PC-3 (cell line): ENCODE measurements at regions not wholly inside any gene's neighbourhood (a gene's known extent, or its start where the extent isn't known, plus 50 kb on each side); places are given as distances from the start of the nearest gene placed in this dataset.

ENCODE experiments used
- ATAC-seq: fragments of 200-7000 bp; cut with Tn5 transposase; 2 replicates; pipeline ENCODE4 v1.9.1; 2020; ENCODE audit warnings: mild to moderate bottlenecking, moderate library complexity
- BruUV-seq: library from RNA; stranded (reverse); fragments of 400-500 nt; replicated peaks from 2 replicates; lab custom pipeline; 2021; lab: Mats Ljungman, UMichigan
- CTCF ChIA-PET: fragments of 300-600 bp; sonication (Branson Sonifier 250); formaldehyde crosslinking; loops from one replicate; lab custom pipeline; 2022; ENCODE audit warnings: antibody characterized with exemption; lab: Charles Lee
- POLR2A ChIA-PET: fragments of 300-600 bp; sonication (Branson Sonifier 250); formaldehyde crosslinking; loops from one replicate; lab custom pipeline; 2022; ENCODE audit warnings: antibody characterized with exemption; ENCODE audit not compliant: unreplicated experiment; lab: Charles Lee
- DNase-seq: peaks from one replicate; pipeline ENCODE4 v3.0.0-alpha.2; 2015
- H2AFZ ChIP-seq: fragments of 300-600 bp; sonication (generic); 2 replicates; pipeline ENCODE4 v1.6.0; 2016; ENCODE audit warnings: antibody characterized with exemption, low read length
- H3F3A ChIP-seq: fragments of 300-600 bp; sonication (generic); one replicate; pipeline ENCODE4 v1.6.0; 2017; ENCODE audit warnings: antibody characterized with exemption, low read length, control low read depth, mild to moderate bottlenecking; ENCODE audit not compliant: unreplicated experiment
- H3K27ac ChIP-seq: fragments of 300-600 bp; sonication (generic); 2 replicates; pipeline ENCODE4 v1.5.1; 2016; ENCODE audit warnings: mild to moderate bottlenecking, low read length
- H3K27me3 ChIP-seq: fragments of 300-600 bp; sonication (generic); 2 replicates; pipeline ENCODE4 v1.6.1; 2016; ENCODE audit warnings: low read length, mixed read lengths
- H3K36me3 ChIP-seq: fragments of 300-600 bp; sonication (generic); 2 replicates; pipeline ENCODE4 v1.6.1; 2016; ENCODE audit warnings: low read depth, mixed run types, low read length, mixed read lengths
- H3K4me1 ChIP-seq: fragments of 300-600 bp; sonication (generic); 2 replicates; pipeline ENCODE4 v1.5.1; 2016; ENCODE audit warnings: low read length; ENCODE audit not compliant: insufficient read depth
- H3K4me2 ChIP-seq: fragments of 300-600 bp; sonication (generic); 2 replicates; pipeline ENCODE4 v1.6.0; 2016; ENCODE audit warnings: low read length
- H3K4me3 ChIP-seq: fragments of 300-600 bp; sonication (generic); 2 replicates; pipeline ENCODE4 v1.5.1; 2016; ENCODE audit warnings: mild to moderate bottlenecking, low read length, mixed read lengths
- H3K79me2 ChIP-seq: fragments of 300-600 bp; sonication (generic); 2 replicates; pipeline ENCODE4 v1.6.1; 2017; ENCODE audit warnings: low read length, mixed read lengths
- H3K9ac ChIP-seq: fragments of 300-600 bp; sonication (generic); 2 replicates; pipeline ENCODE4 v1.6.0; 2016; ENCODE audit warnings: mild to moderate bottlenecking, low read length
- H3K9me2 ChIP-seq: fragments of 300-600 bp; sonication (generic); replicated peaks from 2 replicates; pipeline ENCODE4 v1.6.1; 2016; ENCODE audit warnings: mixed run types, low read length, mixed read lengths
- H3K9me3 ChIP-seq: fragments of 300-600 bp; sonication (generic); 2 replicates; pipeline ENCODE4 v1.6.1; 2016; ENCODE audit warnings: low read length, mixed read lengths
- H4K20me1 ChIP-seq: fragments of 300-600 bp; sonication (generic); 2 replicates; pipeline ENCODE4 v1.6.1; 2016; ENCODE audit warnings: low read length, mixed read lengths
- EZH2 ChIP-seq: fragments of 300-600 bp; sonication (generic); IDR thresholded peaks from one replicate; pipeline ENCODE4 v1.6.1; 2017; ENCODE audit warnings: antibody characterized with exemption, mild to moderate bottlenecking, low read length; ENCODE audit not compliant: unreplicated experiment
- EZH2phosphoT487 ChIP-seq: fragments of 300-600 bp; sonication (generic); IDR thresholded peaks from 2 replicates; pipeline ENCODE4 v1.6.1; 2018; ENCODE audit warnings: mild to moderate bottlenecking, antibody characterized with exemption, low read length, borderline replicate concordance
- intact Hi-C: fragments of 100-400 bp; cut with micrococcal nuclease; formaldehyde crosslinking; loops from 2 replicates; pipeline ENCODE4 v1.9.0; 2023
- TF ChIP-seq, protein P1 (sequence below): fragments of 300-600 bp; sonication (generic); conservative IDR thresholded peaks from 2 replicates; pipeline ENCODE4 v1.5.1; 2017; ENCODE audit warnings: antibody characterized with exemption, low read depth, mild to moderate bottlenecking, low read length

DNA sequence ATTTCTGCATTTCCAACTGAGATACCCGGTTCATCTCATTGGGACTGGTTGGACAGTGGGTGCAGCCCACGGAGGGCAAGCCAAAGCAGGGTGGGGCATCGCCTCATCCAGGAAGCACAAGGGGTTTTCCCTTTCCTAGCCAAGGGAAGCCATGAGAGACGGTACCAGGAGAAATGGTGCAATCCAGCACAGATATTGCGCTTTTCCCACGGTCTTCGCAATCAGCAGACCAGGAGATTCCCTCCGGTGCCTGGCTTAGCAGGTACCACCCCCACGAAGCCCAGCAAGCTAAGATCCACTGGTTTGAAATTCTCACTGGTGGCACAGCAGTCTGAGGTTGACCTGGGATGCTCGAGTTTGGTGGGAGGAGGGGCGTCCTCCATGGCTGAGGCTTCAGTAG, 527.0 kb downstream of the TLE1 start:
- TF ChIP-seq, protein P1, sequence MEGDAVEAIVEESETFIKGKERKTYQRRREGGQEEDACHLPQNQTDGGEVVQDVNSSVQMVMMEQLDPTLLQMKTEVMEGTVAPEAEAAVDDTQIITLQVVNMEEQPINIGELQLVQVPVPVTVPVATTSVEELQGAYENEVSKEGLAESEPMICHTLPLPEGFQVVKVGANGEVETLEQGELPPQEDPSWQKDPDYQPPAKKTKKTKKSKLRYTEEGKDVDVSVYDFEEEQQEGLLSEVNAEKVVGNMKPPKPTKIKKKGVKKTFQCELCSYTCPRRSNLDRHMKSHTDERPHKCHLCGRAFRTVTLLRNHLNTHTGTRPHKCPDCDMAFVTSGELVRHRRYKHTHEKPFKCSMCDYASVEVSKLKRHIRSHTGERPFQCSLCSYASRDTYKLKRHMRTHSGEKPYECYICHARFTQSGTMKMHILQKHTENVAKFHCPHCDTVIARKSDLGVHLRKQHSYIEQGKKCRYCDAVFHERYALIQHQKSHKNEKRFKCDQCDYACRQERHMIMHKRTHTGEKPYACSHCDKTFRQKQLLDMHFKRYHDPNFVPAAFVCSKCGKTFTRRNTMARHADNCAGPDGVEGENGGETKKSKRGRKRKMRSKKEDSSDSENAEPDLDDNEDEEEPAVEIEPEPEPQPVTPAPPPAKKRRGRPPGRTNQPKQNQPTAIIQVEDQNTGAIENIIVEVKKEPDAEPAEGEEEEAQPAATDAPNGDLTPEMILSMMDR = no peak
- no peak overlapping the region for H3K9ac ChIP-seq
- no peak overlapping the region for H3K27ac ChIP-seq
- H3K4me3 ChIP-seq = no peak overlapping the region
- no peaks in the 10 kb centered on the region for H3K4me1 ChIP-seq
- no peaks in the 10 kb centered on the region for H3K79me2 ChIP-seq
- ATAC-seq (no peak), DNase-seq (no peak)
- H4K20me1 ChIP-seq = no peaks in the 10 kb centered on the region
- no TSS peak for BruUV-seq
- intact Hi-C loops = no loop called here
- H3K9me2 ChIP-seq = no peaks in the 10 kb centered on the region
- H3K4me2 ChIP-seq = no peak overlapping the region
- ChIA-PET POLR2A (no interaction called here), CTCF (no interaction called here)
- no peaks in the 10 kb centered on the region for H3K9me3 ChIP-seq
- no peak overlapping the region for H2AFZ ChIP-seq
- no peaks in the 10 kb centered on the region for H3F3A ChIP-seq
- H3K36me3 ChIP-seq = no peaks in the 10 kb centered on the region
- H3K27me3 ChIP-seq = no peaks in the 10 kb centered on the region

DNA sequence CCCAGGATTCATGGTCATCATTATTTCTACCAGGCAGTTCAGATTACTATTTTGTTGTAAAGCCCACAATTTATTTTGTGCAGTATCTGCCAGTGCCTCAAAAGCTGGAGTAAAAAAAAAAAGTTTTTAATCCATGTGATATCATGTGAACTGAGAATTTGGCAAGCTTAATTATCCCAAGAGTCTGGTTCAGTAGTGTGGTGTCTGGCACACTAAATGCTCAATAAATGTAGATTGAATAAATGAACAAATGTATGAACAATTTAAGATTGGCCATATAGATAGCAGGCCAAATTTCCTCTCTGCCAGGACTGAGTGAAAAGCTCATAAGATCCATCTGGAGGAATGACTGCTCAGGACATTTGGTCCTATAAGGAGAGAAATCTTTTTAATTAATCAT, 533.0 kb downstream of the TLE1 start:
- Histone ChIP-seq H3K9me3 (no peaks in the 10 kb centered on the region), H2AFZ (no peak overlapping the region), H3K27ac (no peak overlapping the region), H3K4me2 (no peak overlapping the region), H3K4me3 (no peak overlapping the region), H3K4me1 (no peaks in the 10 kb centered on the region), H3K36me3 (no peaks in the 10 kb centered on the region), H4K20me1 (no peaks in the 10 kb centered on the region), H3K9me2 (no peaks in the 10 kb centered on the region), H3K9ac (no peak overlapping the region), H3K79me2 (no peaks in the 10 kb centered on the region), H3F3A (no peaks in the 10 kb centered on the region), H3K27me3 (no peaks in the 10 kb centered on the region)
- CTCF ChIA-PET = no interaction called here
- intact Hi-C loops = no loop called here
- DNase-seq = no peak
- TF ChIP-seq EZH2phosphoT487 (no peak), EZH2 (no peak)
- POLR2A ChIA-PET = no interaction called here
- BruUV-seq = no TSS peak
- no peak for ATAC-seq

DNA sequence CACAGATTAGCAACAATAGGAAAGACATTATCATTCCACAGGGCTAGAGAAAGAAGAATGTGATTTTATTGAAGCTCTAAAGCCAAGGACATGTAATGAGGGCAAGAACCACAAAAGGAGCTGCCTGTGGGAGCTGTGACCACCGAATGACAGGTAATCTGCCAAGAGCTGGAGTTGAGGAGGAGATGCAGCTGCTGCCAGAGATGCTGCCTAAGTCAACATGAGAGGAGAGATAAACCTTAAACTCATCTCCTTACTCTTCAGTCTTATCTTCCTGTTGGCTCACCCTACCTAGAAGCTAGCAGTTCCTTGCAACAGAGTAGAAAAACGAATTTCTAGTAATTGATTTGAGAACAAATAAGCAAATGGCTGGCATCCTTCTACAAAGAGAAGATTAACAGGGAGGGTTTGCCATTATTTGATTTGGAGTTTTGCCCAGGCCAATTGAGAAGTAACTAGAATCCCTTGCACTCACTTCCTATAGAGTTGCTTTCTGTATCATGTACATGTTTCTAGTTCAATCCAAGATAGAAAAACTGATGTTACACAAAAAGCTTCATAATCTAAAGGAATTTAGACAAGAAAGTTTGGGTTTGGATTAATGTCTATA, 539.2 kb downstream of the TLE1 start:
- no peak overlapping the region for H2AFZ ChIP-seq
- H3K9ac ChIP-seq = no peak overlapping the region
- CTCF ChIA-PET = no interaction called here
- no peaks in the 10 kb centered on the region for H3K79me2 ChIP-seq
- peaks cover 34% of the 10 kb centered on the region for H3K4me1 ChIP-seq
- TF ChIP-seq, protein P1 = no peak
- TF ChIP-seq EZH2 (no peak), EZH2phosphoT487 (no peak)
- intact Hi-C loops = no loop called here
- H3K9me3 ChIP-seq = 0 out of 2 replicates have a peak, but pooled peaks cover 9% of the 10 kb centered on the region
- H3F3A ChIP-seq = no peaks in the 10 kb centered on the region
- POLR2A ChIA-PET = no interaction called here
- H3K4me2 ChIP-seq = no peak overlapping the region
- H3K36me3 ChIP-seq = no peaks in the 10 kb centered on the region
- no peaks in the 10 kb centered on the region for H4K20me1 ChIP-seq
- H3K27me3 ChIP-seq = no peaks in the 10 kb centered on the region
- peak; percentile 62 for DNase-seq
- H3K9me2 ChIP-seq = no peaks in the 10 kb centered on the region
- BruUV-seq = no TSS peak
- no peak; the same call in 1 of the 2 replicates for ATAC-seq
- H3K27ac ChIP-seq = no peak overlapping the region
- no peak overlapping the region for H3K4me3 ChIP-seq
